DMS53 treated with DMSO at 0.1 percent for 48 hours (cell line): ENCODE measurements at regions not wholly inside any gene's neighbourhood (a gene's known extent, or its start where the extent isn't known, plus 50 kb on each side); places are given as distances from the start of the nearest gene placed in this dataset.

ENCODE experiments used
- DNase-seq: peaks from one replicate; lab custom pipeline; 2025; ENCODE audit not compliant: unreplicated experiment; lab: John Stamatoyannopoulos, UW

- DNase-seq = no peak
Measured at GRCh38 chr2:150911766-150912280, 349.8 kb downstream of the RBM43 start.

- no peak for DNase-seq
Measured at GRCh38 chr2:150909613-150910012, 352.1 kb downstream of the RBM43 start.

DNA sequence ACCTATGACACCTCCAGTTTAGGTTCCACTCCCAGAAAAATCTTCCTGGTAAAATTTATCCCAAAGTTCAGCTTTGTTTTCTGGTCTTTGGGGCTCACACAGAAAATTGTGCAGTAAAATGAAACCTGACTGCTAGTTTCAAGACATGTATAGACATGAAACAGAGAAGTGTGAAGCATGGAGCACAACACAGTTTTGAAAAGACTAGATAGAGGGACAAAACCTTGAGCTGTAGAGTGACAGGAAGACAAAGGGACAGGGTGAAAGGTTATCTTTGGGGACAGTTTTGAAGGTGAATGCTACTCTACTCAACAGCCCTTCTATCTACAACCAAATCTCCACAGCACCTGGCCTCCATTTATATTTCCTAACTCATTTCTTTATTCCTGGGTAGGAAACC is 352.6 kb downstream of the RBM43 start:
- no peak for DNase-seq

GRCh38 chr2:150907466-150907865 is 354.2 kb downstream of the RBM43 start:
- no peak for DNase-seq

- DNase-seq = no peak
Measured at GRCh38 chr2:150903461-150903860, 358.2 kb downstream of the RBM43 start.

GRCh38 chr2:150903055-150903454 is 358.6 kb downstream of the RBM43 start:
- DNase-seq = no peak

DNA sequence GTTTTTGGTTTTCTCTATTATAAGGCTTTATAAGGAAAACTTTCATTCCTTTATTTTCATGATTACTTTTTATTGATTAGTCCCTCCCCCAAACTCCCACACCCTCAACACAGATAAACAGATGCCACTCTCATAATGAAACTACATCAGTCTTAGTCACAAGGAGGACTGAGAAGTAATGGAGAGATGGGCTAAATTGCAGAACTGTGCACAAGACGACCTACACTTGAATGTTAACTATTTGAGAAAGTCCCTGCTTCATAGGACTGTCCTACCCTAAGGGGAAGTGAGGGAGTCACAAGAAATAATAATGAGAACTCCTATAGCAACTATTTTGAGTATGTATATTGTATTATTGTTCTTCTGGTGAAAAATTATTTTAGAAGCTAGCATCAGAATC is 360.8 kb downstream of the RBM43 start:
- DNase-seq = no peak

- no peak for DNase-seq
Measured at GRCh38 chr2:150895968-150896367, 365.7 kb downstream of the RBM43 start.

DNA sequence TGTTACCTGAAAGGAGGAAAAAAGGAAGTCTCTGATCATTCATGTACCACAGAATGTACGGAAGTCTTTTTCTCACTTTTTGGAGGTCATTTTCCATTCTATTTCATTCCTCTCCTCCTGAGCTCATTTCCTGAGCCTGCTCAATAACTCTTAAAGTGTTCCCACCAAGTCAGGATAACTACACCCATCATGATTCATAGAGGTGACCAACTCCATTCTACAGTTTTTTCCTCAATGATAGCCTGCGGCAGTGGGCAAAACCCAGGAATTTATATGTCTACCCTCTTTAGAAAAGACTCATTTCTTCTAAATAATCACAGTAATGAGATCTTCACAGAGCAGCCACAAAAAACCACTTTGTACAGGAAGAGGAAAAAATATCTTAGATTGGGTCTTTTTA is 372.5 kb downstream of the RBM43 start:
- no peak for DNase-seq

DNA sequence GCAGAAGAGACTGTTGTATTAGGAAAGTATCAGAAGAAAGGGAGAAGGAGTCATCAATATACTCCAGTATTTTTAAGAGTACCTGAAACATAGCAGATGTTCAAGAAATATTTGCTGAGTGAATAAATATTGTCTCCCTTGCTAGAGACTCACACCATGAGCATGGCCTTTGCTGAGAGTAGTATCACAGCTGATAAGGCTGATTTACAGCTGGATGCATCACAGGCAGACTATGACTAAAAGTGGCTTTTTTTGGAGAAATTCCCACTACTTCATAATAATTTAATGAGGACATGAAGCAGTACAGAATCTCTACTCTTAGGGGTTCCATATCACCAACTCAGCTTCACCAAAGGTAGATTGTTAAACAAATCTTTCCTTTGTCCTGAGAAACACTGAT is 373.3 kb downstream of the RBM43 start:
- no peak for DNase-seq

DNA sequence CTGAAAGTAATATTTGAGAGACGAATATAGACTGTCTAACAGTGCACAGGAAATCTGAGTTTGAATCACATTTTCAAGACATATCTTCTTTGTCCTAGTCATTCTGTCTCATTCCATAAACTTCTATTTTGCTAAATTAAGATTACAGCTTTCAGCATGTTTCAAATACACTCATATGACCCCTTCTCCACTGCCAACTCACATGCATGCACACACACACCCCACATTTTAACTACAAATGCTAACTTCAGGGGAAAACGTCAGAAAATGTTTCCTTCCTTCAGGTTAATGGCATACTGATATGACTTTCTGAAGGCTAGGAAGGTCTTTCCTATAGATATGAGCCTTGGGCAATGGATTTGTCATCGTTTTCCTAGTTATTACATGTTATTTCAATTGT is 373.7 kb downstream of the RBM43 start:
- no peak for DNase-seq

- DNase-seq = no peak
Measured at GRCh38 chr2:150885774-150886386, 375.8 kb downstream of the RBM43 start.

DNA sequence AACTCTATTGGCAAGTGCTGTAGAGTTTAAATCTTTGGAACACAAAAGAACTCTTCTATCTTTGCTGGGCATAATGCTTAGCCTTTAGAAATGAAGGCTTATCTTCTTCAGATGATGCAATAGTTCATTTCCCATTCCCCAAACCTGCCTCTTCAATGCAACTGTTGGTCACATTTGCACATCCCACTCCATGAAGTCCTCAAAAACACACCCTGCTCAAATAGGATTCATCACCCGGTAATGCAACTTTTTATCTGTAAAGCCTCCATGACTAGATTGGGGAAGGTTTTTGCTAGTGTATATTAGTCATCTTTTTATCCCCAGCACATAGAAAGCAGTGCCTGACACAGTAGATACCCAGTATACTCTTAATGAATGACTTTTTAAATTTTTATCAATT is 376.4 kb downstream of the RBM43 start:
- no peak for DNase-seq

- no peak for DNase-seq
Measured at GRCh38 chr2:150883613-150883895, 378.1 kb downstream of the RBM43 start.

- DNase-seq = no peak
Measured at GRCh38 chr2:150882751-150883612, 378.7 kb downstream of the RBM43 start.

- no peak for DNase-seq
Measured at GRCh38 chr2:150880986-150881385, 380.7 kb downstream of the RBM43 start.

GRCh38 chr2:150878356-150878755 is 383.3 kb downstream of the RBM43 start:
- DNase-seq = no peak

- no peak for DNase-seq
Measured at GRCh38 chr2:150876251-150876950, 385.3 kb downstream of the RBM43 start.

- no peak for DNase-seq
Measured at GRCh38 chr2:150873396-150873772, 385.9 kb upstream of the RND3 start.

DNA sequence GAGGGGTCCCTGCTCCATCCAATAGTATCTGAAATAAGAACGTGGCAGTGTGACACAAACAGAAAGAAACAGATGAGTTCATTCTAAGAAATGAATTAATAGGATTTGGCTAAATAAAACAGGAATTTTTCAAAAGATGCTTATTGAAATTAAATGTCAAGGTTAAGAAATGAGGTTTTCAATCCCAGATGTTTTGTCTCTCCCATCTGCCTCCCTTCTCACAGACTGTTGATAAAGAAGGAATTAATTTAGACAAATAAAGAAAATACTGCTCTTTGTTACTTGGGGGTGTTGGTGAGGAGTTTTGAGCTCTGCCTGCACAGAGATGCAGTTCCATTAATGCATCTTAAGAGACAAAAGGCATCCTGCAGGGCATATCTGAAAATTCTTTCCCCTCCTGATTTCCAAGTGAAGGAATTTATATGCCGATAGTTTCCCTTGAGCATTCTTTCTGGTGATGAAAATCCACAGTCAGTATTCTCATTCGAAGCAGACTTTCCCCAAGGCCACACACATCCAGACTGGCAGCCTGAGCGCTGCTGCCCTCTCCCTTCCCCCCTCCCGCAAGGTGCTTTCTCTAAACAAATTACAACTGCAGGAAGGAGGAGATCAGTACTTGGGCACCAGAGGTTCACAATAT is 385.4 kb upstream of the RND3 start:
- DNase-seq = no peak

DNA sequence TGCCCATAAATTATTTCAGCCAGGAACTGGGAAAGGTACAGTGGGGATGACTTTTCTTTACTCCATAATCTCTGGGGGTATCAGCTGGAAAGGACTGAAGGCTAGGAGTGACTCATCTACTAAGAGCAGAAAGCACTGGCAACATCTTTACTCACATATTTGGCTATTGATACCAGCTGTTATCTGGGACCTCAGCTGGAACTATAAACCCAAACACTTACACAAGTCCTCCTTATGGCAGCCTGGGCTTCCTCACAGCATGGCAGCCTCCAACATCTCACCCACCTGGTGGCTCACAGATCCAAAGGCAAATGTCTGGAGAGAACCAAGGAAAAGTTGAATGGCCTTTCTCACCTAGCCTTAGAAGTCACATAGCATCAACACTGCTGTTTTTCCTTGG is 379.0 kb upstream of the RND3 start:
- no peak for DNase-seq

DNA sequence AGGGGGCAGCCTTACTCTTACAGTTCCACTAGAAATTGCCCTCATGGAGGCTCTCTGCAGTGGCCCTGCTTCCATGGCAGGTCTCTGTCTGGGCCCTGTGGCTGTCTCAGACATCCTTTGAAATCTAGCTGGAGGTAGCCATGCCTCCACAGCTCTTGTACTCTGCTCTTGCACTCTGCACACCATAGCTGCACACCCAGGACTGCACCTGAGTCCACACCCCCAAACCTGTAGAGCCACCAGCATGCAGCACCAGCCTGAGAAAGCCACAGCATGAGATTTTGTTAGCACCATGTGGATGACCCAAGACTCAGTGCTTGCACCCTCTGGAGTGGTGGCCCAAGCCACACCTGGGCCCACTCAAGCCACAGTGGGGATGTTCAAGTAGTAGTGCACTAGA is 376.2 kb upstream of the RND3 start:
- no peak for DNase-seq
